ENCODE measurements at regions not wholly inside any gene's neighbourhood (a gene's known extent, or its start where the extent isn't known, plus 50 kb on each side); places are given as distances from the start of the nearest gene placed in this dataset.

DNA sequence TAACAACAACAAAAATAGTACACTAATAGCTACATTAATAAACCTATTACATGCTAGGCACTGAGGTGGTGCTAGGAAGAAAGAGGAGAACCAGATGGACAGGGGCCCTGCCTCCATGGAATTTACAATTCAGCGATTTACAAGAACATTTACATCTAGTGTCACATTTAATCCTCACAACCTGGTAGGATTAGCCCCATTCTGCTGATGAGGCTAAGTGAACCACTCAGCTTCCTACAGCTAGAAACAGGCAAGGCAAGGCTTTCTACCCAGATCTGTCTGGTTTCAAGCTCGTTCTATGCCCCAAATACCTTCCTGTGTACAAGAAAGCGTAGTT, 368.4 kb downstream of the BUD13 start:
- H3K36me3 Mint-ChIP-seq (ENCODE audit: unreplicated experiment) = no peaks in the 10 kb centered on the region
- no peak overlapping the region for H3K27ac Mint-ChIP-seq (ENCODE audit: unreplicated experiment)
- TF ChIP-seq, protein P1, sequence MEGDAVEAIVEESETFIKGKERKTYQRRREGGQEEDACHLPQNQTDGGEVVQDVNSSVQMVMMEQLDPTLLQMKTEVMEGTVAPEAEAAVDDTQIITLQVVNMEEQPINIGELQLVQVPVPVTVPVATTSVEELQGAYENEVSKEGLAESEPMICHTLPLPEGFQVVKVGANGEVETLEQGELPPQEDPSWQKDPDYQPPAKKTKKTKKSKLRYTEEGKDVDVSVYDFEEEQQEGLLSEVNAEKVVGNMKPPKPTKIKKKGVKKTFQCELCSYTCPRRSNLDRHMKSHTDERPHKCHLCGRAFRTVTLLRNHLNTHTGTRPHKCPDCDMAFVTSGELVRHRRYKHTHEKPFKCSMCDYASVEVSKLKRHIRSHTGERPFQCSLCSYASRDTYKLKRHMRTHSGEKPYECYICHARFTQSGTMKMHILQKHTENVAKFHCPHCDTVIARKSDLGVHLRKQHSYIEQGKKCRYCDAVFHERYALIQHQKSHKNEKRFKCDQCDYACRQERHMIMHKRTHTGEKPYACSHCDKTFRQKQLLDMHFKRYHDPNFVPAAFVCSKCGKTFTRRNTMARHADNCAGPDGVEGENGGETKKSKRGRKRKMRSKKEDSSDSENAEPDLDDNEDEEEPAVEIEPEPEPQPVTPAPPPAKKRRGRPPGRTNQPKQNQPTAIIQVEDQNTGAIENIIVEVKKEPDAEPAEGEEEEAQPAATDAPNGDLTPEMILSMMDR (IDR thresholded peaks at IDR 0.05) = no peak
- H3K4me3 Mint-ChIP-seq (ENCODE audit: unreplicated experiment) = no peak overlapping the region
- no peaks in the 10 kb centered on the region for H3K4me1 Mint-ChIP-seq (ENCODE audit: unreplicated experiment)
- H3K27me3 Mint-ChIP-seq (ENCODE audit: unreplicated experiment) = no peaks in the 10 kb centered on the region
- DNase-seq (ENCODE audit: extremely low spot score, unreplicated experiment) = no peak
- no peaks in the 10 kb centered on the region for H3K9me3 Mint-ChIP-seq (ENCODE audit: unreplicated experiment)

DNA sequence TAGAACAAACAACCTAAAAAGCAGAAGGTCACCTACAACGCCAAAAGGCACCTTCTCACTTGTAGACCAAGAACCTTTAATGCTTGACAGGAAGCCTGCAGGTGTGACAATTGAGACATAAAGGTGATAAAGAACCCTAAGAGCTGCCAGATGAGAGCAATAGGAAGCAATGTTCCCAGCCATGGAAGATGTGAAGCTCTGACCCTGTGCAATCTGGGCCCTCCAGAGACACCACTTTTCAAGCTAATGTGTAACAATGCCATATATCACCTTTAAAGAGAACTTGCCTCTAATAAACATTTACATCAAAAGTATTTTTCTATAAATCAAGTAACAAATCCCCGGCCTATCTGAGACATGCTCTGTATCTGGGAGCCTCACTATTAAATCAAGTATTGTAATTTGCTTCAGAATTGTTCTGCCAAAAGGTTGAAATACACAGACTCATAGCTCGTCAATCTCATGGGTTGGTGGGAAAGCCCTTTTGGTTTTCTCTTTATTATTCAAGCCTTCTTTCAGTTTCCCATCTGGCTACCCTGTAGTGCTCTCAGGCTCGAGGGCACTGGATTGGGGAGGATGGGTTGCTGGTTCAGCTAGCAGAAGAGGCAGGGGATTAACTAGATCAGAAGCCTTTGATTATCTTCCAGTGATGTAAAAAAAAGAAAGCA, 368.9 kb downstream of the BUD13 start:
- H3K4me3 Mint-ChIP-seq (ENCODE audit: unreplicated experiment) = no peak overlapping the region
- H3K27ac Mint-ChIP-seq (ENCODE audit: unreplicated experiment) = no peak overlapping the region
- H3K4me1 Mint-ChIP-seq (ENCODE audit: unreplicated experiment) = no peaks in the 10 kb centered on the region

DNA sequence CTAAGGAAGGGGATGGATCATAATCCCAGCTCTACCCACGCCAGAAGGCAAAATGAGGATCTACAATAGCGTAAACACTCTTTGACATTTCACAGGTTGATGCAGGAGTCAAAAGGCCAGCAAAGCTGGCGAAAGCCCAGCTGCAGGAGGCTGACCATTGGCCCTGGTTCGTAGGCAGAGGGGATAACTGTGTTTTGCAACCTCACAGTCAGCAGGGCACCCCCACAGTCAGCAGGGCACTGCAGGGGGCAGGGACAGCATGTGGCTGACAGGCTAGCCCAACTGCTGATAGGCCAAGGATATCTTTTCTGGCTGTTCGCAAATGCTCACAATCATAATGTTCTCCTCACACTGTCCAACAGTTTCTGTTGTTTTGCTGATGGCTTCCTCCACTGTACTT, 372.7 kb downstream of the BUD13 start:
- TF ChIP-seq, protein P1 (IDR thresholded peaks at IDR 0.05) = no peak
- H3K27ac Mint-ChIP-seq (ENCODE audit: unreplicated experiment) = no peak overlapping the region
- DNase-seq (ENCODE audit: extremely low spot score, unreplicated experiment) = no peak
- H3K9me3 Mint-ChIP-seq (ENCODE audit: unreplicated experiment) = no peaks in the 10 kb centered on the region
- H3K4me1 Mint-ChIP-seq (ENCODE audit: unreplicated experiment) = no peaks in the 10 kb centered on the region
- no peaks in the 10 kb centered on the region for H3K27me3 Mint-ChIP-seq (ENCODE audit: unreplicated experiment)
- H3K36me3 Mint-ChIP-seq (ENCODE audit: unreplicated experiment) = no peaks in the 10 kb centered on the region
- H3K4me3 Mint-ChIP-seq (ENCODE audit: unreplicated experiment) = no peak overlapping the region

More for the DNA sequence above, 368.9 kb downstream of the BUD13 start:
- DNase-seq (ENCODE audit: extremely low spot score, unreplicated experiment) = no peak
- TF ChIP-seq, protein P1 (IDR thresholded peaks at IDR 0.05) = no peak
- no peaks in the 10 kb centered on the region for H3K36me3 Mint-ChIP-seq (ENCODE audit: unreplicated experiment)
- no peaks in the 10 kb centered on the region for H3K27me3 Mint-ChIP-seq (ENCODE audit: unreplicated experiment)
- no peaks in the 10 kb centered on the region for H3K9me3 Mint-ChIP-seq (ENCODE audit: unreplicated experiment)

DNA sequence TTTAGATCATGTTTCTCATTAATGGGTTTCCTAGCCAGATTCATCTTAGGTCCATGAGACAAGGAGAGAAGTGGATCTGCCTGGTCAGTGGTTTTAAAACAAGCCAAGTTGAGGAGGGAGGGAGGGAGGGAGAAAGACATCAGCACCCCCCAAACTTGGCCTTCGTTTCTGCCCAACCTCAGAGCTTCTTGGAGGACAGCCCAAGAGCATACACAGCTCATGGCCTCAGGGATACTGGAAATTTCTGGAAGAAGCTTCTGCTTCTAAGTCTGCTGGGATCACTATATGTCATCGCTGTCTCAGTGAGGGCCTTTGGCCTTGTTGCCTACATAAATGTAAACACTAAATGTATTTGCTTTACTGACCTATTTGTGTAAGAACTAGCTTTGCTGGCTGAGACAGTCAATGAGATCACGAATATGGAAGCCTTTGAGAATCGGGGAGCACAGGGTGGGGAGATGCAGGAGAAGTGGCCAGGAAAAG, 375.1 kb downstream of the BUD13 start:
- no peak for DNase-seq (ENCODE audit: extremely low spot score, unreplicated experiment)
- no peak overlapping the region for H3K27ac Mint-ChIP-seq (ENCODE audit: unreplicated experiment)
- no peaks in the 10 kb centered on the region for H3K9me3 Mint-ChIP-seq (ENCODE audit: unreplicated experiment)
- no peaks in the 10 kb centered on the region for H3K27me3 Mint-ChIP-seq (ENCODE audit: unreplicated experiment)
- TF ChIP-seq, protein P1 (IDR thresholded peaks at IDR 0.05) = no peak
- no peaks in the 10 kb centered on the region for H3K4me1 Mint-ChIP-seq (ENCODE audit: unreplicated experiment)
- no peaks in the 10 kb centered on the region for H3K36me3 Mint-ChIP-seq (ENCODE audit: unreplicated experiment)
- H3K4me3 Mint-ChIP-seq (ENCODE audit: unreplicated experiment) = no peak overlapping the region

DNA sequence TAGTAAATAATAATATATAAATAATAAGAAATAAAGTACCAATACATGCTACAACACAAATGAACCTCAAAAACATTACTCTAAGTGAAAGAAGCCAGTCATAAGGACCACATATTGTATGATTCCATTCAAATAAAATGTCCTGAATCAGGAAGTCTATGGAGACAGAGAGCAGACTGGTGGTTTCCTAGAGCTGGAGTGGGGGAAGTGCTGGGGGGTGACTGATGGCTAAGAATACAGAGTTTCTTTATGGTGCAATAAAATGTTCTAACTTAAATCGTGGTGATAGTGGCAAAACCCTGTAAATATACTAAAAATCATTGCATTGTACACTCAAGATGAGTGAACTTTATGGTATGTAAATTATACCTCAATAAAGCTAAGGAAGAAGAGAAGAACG, 376.5 kb downstream of the BUD13 start:
- H3K27me3 Mint-ChIP-seq (ENCODE audit: unreplicated experiment) = no peaks in the 10 kb centered on the region
- H3K9me3 Mint-ChIP-seq (ENCODE audit: unreplicated experiment) = no peaks in the 10 kb centered on the region
- no peaks in the 10 kb centered on the region for H3K4me1 Mint-ChIP-seq (ENCODE audit: unreplicated experiment)
- TF ChIP-seq, protein P1 (IDR thresholded peaks at IDR 0.05) = no peak
- H3K4me3 Mint-ChIP-seq (ENCODE audit: unreplicated experiment) = no peak overlapping the region
- no peak overlapping the region for H3K27ac Mint-ChIP-seq (ENCODE audit: unreplicated experiment)
- DNase-seq (ENCODE audit: extremely low spot score, unreplicated experiment) = no peak
- no peaks in the 10 kb centered on the region for H3K36me3 Mint-ChIP-seq (ENCODE audit: unreplicated experiment)
